Stimulated activated CD8-positive, alpha-beta memory T cell treated with anti-CD3 and anti-CD28 coated beads, Interleukin-7, amount 100 ng/mL, for 1 hour (primary cell): ENCODE measurements at regions not wholly inside any gene's neighbourhood (a gene's known extent, or its start where the extent isn't known, plus 50 kb on each side); places are given as distances from the start of the nearest gene placed in this dataset.

Experiments
- DNase-seq, 2 donors: peaks; one replicate each; pipeline ENCODE4 v3.0.0-alpha.2; 2020; ENCODE audit warnings: low read depth in 2 of 2

GRCh38 chr16:79716645-79717332 lies 116.3 kb upstream of the MAF start:
- DNase-seq, result no peak

DNA sequence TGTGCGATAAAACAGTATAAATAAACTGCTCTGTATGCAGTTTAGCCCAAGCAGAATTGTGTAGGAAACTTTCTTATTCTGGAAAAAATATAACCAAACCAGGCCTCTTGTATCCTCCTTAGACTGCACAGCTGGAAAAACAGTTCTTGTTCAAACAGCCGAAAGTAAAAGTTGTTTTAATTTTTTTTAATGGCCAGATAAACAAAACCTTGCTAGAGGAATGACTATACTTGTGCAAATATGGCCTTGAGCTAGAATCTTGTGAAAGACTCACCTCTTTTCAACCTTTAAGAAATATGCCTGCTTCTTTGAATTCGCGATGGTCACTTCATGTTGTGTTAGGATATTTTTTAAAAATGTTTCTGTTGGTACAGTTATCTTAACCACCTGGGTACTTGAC lies 114.5 kb upstream of the MAF start:
- no peak for DNase-seq

DNA sequence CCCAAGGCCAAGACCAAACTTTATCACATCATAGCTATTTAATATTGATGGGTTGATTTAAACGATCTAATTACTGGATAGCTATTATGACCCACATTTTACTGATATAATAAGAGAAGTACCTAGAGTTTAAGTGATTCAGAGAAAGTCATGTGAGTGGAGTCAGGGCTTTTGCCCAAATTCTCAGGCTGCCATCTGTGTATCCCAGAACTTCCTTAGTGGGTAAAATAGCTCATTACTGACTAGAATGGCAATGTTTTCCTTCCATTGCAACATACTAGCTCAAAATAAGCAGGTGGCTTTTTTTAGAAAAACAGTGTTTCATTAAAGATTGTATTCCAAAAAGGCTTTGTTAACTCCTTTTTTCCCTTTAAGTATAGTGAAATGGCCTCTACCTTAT lies 113.9 kb upstream of the MAF start:
- DNase-seq, result no peak

GRCh38 chr16:79713609-79714309 lies 113.2 kb upstream of the MAF start:
- no peak for DNase-seq

GRCh38 chr16:79712276-79712675 lies 111.7 kb upstream of the MAF start:
- no peak for DNase-seq

GRCh38 chr16:79707876-79708275 lies 107.3 kb upstream of the MAF start:
- DNase-seq, result no peak

GRCh38 chr16:79703066-79703465 lies 102.5 kb upstream of the MAF start:
- DNase-seq, result no peak

DNA sequence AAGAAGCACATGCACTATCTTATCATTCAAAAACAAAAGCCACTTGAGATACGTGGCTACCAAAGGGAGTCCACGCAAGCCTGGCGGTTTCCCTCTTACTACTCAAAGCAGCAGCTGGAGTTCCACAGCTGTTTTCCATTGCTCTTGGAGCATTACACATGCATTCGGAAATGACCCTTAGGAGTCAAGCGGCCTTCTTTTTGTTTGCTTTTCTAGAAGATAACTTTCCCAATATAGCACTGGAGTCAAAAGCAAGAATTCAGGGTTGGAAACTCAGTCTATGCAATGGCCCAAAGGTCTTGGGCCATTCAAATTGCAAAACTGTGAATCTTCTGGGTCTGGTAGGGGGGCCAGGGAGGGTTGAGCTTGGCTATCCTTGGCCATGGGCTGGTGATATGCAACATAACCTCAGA lies 97.8 kb upstream of the MAF start:
- DNase-seq, result no peak

DNA sequence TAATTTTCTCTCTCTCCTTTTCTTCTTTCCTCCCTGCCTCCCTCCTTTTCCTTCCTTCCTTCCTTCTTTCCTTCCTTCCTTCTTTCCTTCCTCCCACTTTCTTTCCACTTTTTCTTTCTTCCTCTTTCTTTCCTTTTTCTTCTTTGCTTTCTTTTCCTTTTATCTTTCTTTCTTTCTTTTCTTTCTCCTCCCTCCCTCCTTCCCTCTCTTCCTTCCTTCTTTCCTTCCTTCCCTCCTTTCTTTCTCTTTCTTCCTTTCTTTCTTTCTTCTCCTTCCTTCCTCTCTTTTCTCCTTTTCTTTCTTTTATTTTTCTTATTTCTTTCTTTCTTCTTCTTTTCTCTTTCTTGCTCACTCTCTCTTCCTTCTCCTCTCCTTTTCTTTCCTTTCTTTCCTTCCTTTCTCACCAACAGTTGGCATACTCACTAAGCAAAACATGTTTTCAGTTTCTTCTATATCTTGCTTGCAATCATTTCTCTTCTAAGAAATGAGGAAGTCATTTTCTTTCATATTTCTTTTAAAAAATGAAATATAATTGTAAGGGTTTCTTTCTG lies 97.1 kb upstream of the MAF start:
- no peak for DNase-seq

- DNase-seq, result no peak
These were observed 90.5 kb upstream of the MAF start for GRCh38 chr16:79691007-79691406.

- no peak for DNase-seq
These were observed 89.6 kb upstream of the MAF start for GRCh38 chr16:79690159-79690558.

DNA sequence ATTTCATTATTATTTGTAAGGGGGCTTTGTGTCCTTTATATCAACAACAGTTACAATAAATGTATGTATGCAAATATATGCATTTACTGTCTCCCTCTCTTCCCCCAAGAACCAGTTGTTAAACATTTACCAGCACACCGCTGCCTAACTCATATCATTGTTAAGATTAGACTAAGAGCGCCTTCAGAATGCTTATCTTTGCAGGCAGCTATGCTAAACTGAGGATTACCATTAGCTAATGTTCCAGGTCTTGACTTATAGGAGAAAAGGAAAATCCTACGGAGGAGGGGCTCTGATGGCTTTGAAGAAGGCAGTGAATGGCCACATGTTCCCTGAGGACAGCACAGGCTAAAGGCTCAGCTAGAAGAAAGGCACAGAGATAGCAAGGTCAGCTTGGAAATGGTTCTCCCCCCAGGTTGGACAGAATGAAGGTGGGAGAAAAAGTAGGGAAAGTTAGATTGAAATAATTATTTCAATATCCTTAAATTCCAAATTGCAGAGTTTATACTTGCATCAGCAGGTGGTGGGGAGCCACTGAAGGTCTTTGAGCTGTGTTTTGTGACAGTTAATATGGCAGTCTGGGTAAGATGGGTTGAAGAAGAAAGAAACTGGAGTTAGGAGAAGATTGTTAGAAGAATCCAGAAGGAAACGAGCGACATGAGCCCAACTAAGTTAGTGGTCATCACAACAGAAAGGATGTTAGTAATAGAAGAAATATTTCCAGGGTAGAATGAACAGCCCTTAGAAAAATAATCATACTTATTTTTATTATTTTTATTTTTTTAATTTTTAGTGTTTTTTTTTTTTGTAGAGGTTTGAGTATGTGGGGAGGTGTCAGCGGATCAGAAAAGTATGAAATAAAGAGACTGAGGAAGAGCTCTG lies 87.0 kb upstream of the MAF start:
- DNase-seq, result no peak

- DNase-seq, result no peak
These were observed 85.3 kb upstream of the MAF start for GRCh38 chr16:79685871-79686270.

DNA sequence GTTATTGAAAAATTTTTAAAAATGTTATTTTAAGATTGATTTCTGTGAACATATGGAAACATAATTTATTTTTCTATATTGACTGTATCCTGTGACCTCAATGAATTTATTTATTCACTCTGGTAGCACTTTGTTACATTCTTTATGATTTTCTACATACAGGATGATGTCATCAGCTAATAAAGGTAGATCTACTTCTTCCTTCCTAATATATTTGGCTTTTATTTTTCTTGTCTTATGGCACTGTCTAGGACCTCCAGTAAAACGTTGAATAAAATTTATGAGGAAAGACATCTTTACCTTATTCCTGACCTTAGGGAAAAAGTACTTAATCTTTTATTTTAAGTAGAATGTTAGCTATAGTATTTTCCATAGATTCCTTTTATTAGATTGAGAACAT lies 78.8 kb upstream of the MAF start:
- no peak for DNase-seq

GRCh38 chr16:79677799-79678530 lies 77.4 kb upstream of the MAF start:
- DNase-seq, result no peak

GRCh38 chr16:79673635-79674034 lies 73.1 kb upstream of the MAF start:
- no peak for DNase-seq

GRCh38 chr16:79672524-79672923 lies 72.0 kb upstream of the MAF start:
- no peak for DNase-seq

- DNase-seq, result no peak
These were observed 68.0 kb upstream of the MAF start for GRCh38 chr16:79668502-79668901.

- DNase-seq, result no peak
These were observed 65.4 kb upstream of the MAF start for GRCh38 chr16:79665970-79666369.

- no peak for DNase-seq
These were observed 63.9 kb upstream of the MAF start for GRCh38 chr16:79664407-79664806.

DNA sequence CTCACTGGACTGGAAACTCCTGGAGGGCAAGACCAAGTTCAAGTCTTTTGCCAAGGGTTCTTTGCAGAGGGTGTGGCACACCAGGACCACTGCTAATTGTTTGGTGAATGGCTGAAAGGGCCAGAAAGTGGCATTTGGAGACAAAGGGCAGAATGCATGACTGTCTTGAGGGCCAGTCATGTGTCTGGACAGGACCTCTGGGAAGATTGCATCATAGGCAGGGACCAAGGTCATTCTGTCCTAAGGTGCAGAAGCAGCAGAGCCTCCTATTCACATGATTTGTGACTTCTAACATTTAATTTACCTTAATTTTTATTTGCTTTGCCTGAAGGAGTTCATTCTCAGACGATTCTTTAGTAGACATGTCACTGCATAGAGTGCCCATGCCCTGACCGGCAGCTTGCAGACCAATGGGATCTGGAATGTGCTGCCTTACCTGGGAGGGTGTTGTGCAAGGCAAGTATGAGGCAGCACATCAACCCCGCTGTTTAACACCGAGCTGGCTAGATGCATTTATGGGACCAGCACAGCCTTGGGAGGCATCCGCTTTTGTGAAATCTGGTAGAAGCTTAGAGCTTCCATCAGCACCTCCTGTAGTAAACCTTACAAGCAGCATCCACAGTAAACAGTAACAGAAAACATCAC lies 62.3 kb upstream of the MAF start:
- DNase-seq, result no peak
